ENCODE measurements at regions not wholly inside any gene's neighbourhood (a gene's known extent, or its start where the extent isn't known, plus 50 kb on each side); places are given as distances from the start of the nearest gene placed in this dataset.

DNA sequence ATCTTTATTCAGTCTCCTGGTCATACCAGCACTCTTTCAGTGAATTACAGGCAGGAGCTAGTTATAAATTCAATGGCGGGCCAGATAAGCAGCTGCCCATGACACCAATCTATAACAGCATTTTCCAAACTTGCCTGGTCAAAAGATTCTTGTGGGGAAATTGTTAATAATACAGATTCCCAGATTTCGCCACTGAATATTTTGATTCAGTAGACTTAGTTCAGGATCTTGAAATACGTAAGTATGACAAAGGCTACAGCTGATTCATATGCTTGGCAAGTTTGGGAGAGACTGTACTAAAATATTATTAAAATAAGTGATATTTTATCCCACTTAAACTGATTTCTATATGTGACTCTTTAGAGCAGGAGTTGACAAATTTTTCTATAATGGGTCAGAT lies 119.3 kb downstream of the TMCO5A start:
- peak overlapping the region in 1 of 2 donors; percentile 40 for H3K27ac ChIP-seq
- TF ChIP-seq CTCF (IDR thresholded peaks at IDR 0.05) = no peak
- H3K36me3 ChIP-seq = no peaks in the 10 kb centered on the region
- intact Hi-C loops (cut with DNase I) = no loop called here
- H3K4me3 ChIP-seq = no peak overlapping the region
- no peaks in the 10 kb centered on the region for H3K27me3 ChIP-seq
- peaks cover 6 to 25% of the 10 kb centered on the region in 2 donors for H3K4me1 ChIP-seq
- ATAC-seq (no peak), DNase-seq (no peak)
- no peaks in the 10 kb centered on the region for H3K9me3 ChIP-seq

DNA sequence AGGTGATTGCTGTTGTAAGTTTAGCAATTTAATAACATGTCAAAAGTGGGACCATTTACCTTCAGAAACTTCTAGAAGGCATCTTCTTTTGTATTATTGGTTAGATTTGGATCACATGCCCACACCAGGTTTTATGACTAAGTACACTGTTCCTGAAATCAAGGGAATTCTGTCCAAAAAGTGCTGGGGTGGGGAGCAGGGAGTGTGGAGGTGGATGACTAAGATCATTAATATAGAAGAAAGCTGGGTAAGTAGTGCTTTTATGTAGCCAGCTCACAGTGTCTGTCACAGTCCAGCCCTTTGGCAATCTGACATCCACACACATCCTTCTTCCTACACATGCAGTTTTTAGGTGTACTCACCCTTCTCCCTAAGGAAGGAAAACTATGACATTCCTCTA lies 120.0 kb downstream of the TMCO5A start:
- Histone ChIP-seq H3K9me3 (no peaks in the 10 kb centered on the region), H3K27ac (no peak overlapping the region), H3K27me3 (no peaks in the 10 kb centered on the region), H3K4me3 (no peak overlapping the region), H3K4me1 (peaks cover 6 to 32% of the 10 kb centered on the region in 2 donors), H3K36me3 (no peaks in the 10 kb centered on the region)
- no peak for ATAC-seq
- intact Hi-C loops (cut with DNase I) = no loop called here
- no peak for TF ChIP-seq CTCF (IDR thresholded peaks at IDR 0.05)
- no peak for DNase-seq

DNA sequence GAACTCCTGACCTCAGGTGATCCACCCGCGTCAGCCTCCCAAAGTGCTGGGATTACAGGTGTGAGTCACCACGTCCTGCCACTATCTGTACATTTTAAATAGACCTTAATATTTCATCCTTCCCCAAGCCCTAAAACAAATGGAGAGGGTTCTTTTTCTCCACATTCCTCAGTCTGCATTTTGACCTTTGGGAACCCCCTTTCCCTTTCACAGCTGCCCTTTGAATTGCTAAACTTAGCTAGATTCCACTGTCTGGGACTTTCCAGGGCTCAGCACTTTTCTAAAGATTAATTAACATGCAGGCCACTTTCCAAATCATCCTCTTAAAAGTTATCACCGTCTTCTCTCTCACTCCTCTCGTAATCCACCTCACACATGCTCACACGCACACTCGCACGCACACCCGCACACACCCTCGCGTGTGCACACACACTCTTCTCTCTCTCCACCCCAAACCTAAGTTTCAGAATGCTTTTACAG lies 124.2 kb downstream of the TMCO5A start:
- H3K4me3 ChIP-seq = no peak overlapping the region
- H3K9me3 ChIP-seq = no peaks in the 10 kb centered on the region
- no peaks in the 10 kb centered on the region for H3K36me3 ChIP-seq
- no peak for DNase-seq
- intact Hi-C loops (cut with DNase I) = no loop called here
- H3K27ac ChIP-seq = peak overlapping the region in 1 of 2 donors; percentile 21
- TF ChIP-seq CTCF (IDR thresholded peaks at IDR 0.05) = no peak
- H3K27me3 ChIP-seq = no peaks in the 10 kb centered on the region
- H3K4me1 ChIP-seq = peaks cover 0 to 15% of the 10 kb centered on the region in 2 donors
- peak; percentile 53 for ATAC-seq

DNA sequence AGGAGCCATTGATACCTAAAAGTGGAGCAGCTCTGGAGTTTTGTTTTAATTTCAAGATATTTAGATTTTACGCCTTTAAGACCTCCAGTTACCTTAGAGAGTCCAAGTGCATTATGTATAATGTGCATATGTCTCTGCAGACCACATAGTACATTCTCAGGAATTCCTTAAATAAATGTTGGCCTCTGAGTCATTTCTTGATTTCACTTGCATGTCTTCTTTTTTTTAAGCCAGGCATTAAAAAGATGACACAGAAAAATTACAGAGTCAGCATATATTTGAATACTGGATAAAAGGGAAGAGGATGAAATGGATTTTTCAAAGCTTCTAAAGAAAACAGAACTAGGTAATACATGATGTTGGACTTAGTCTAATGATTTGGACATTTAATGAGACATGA lies 125.2 kb downstream of the TMCO5A start:
- no peak for TF ChIP-seq CTCF (IDR thresholded peaks at IDR 0.05)
- intact Hi-C loops (cut with DNase I) = no loop called here
- Histone ChIP-seq H3K4me3 (no peak overlapping the region), H3K27ac (peak overlapping the region in 1 of 2 donors; percentile 21), H3K9me3 (no peaks in the 10 kb centered on the region), H3K4me1 (peaks cover 0 to 15% of the 10 kb centered on the region in 2 donors), H3K36me3 (no peaks in the 10 kb centered on the region), H3K27me3 (no peaks in the 10 kb centered on the region)
- ATAC-seq = no peak
- no peak for DNase-seq

- Histone ChIP-seq H3K27ac (no peak overlapping the region), H3K27me3 (no peaks in the 10 kb centered on the region), H3K4me3 (no peak overlapping the region), H3K4me1 (peaks cover 0 to 15% of the 10 kb centered on the region in 2 donors), H3K9me3 (no peaks in the 10 kb centered on the region), H3K36me3 (no peaks in the 10 kb centered on the region)
- DNase-seq (no peak), ATAC-seq (no peak)
- intact Hi-C loops (cut with DNase I) = no loop called here
- no peak for TF ChIP-seq CTCF (IDR thresholded peaks at IDR 0.05)
Observed at GRCh38 chr15:38061856-38062649, 127.6 kb downstream of the TMCO5A start.

Measured in left lung (tissue), 4 donors.